Ectodermal cell (in vitro differentiated cells): ENCODE measurements at regions not wholly inside any gene's neighbourhood (a gene's known extent, or its start where the extent isn't known, plus 50 kb on each side); places are given as distances from the start of the nearest gene placed in this dataset.

Experiments
- H3K27ac ChIP-seq: 2 replicates; pipeline ENCODE4 v1.7.0; 2013; ENCODE audit warnings: mild to moderate bottlenecking, low read depth, low read length; ENCODE audit not compliant: insufficient read depth, poor library complexity, severe bottlenecking
- H3K27me3 ChIP-seq: 2 replicates; pipeline ENCODE4 v1.7.0; 2013; ENCODE audit warnings: mild to moderate bottlenecking, low read length; ENCODE audit not compliant: insufficient read depth, control insufficient read depth, poor library complexity, severe bottlenecking
- H3K36me3 ChIP-seq: one replicate; pipeline ENCODE4 v1.7.0; 2013; ENCODE audit warnings: low read length; ENCODE audit not compliant: control insufficient read depth, insufficient read depth
- H3K4me1 ChIP-seq: one replicate; pipeline ENCODE4 v1.7.0; 2013; ENCODE audit warnings: low read length; ENCODE audit not compliant: control insufficient read depth, insufficient read depth
- H3K4me3 ChIP-seq: 2 replicates; pipeline ENCODE4 v1.7.0; 2013; ENCODE audit warnings: low read depth, low read length, control low read depth; ENCODE audit not compliant: insufficient read depth
- H3K9me3 ChIP-seq: 2 replicates; pipeline ENCODE4 v1.7.0; 2013; ENCODE audit warnings: mild to moderate bottlenecking, low read length, moderate library complexity; ENCODE audit not compliant: control insufficient read depth
- WGBS, 2 experiments: methylation state at CpG; one replicate each; pipeline ENCODE4 v1.1.7; 2013; ENCODE audit warnings: missing lambda C conversion rate in 2 of 2; 5-methylcytosine and 5-hydroxymethylcytosine counted together

- H3K9me3 ChIP-seq: no peaks in the 10 kb centered on the region
- H3K27me3 ChIP-seq: no peaks in the 10 kb centered on the region
- H3K4me3 ChIP-seq: no peak overlapping the region
- no peaks in the 10 kb centered on the region for H3K4me1 ChIP-seq
- H3K27ac ChIP-seq: no peak overlapping the region
- no peaks in the 10 kb centered on the region for H3K36me3 ChIP-seq
- 95 to 96% methylated on average over 7 of the region's 7 CpGs for WGBS, 2 experiments
These were observed 171.3 kb upstream of the CRY1 start for GRCh38 chr12:107264667-107265066.

- Histone ChIP-seq H3K4me1 (no peaks in the 10 kb centered on the region), H3K27me3 (no peaks in the 10 kb centered on the region), H3K27ac (no peak overlapping the region), H3K9me3 (no peaks in the 10 kb centered on the region), H3K36me3 (no peaks in the 10 kb centered on the region), H3K4me3 (no peak overlapping the region)
- WGBS, 2 experiments: 82 to 88% methylated on average over 1 of the region's 1 CpG
These were observed 174.3 kb upstream of the CRY1 start for GRCh38 chr12:107267604-107268003.

GRCh38 chr12:107271523-107271922 is 178.2 kb upstream of the CRY1 start:
- Histone ChIP-seq H3K9me3 (no peaks in the 10 kb centered on the region), H3K4me3 (no peak overlapping the region), H3K36me3 (no peaks in the 10 kb centered on the region), H3K4me1 (no peaks in the 10 kb centered on the region), H3K27me3 (no peaks in the 10 kb centered on the region), H3K27ac (no peak overlapping the region)
- 97 to 100% methylated on average over 2 of the region's 2 CpGs for WGBS, 2 experiments

- H3K36me3 ChIP-seq: no peaks in the 10 kb centered on the region
- H3K27me3 ChIP-seq: no peaks in the 10 kb centered on the region
- WGBS, 2 experiments: no CpG with 5 or more reads among the region's 1 CpG
These were observed 182.2 kb upstream of the CRY1 start for GRCh38 chr12:107275530-107275929.

GRCh38 chr12:107277855-107278254 is 184.5 kb upstream of the CRY1 start:
- Histone ChIP-seq H3K36me3 (no peaks in the 10 kb centered on the region), H3K27ac (no peak overlapping the region), H3K4me3 (no peak overlapping the region), H3K9me3 (peaks cover 4% of the 10 kb centered on the region), H3K27me3 (no peaks in the 10 kb centered on the region), H3K4me1 (no peaks in the 10 kb centered on the region)
- 96 to 100% methylated on average over 1 of the region's 1 CpG for WGBS, 2 experiments

More at GRCh38 chr12:107275530-107275929, 182.2 kb upstream of the CRY1 start:
- Histone ChIP-seq H3K4me3 (no peak overlapping the region), H3K4me1 (no peaks in the 10 kb centered on the region), H3K27ac (no peak overlapping the region), H3K9me3 (peaks cover 4% of the 10 kb centered on the region)

- H3K4me3 ChIP-seq: no peak overlapping the region
- no peaks in the 10 kb centered on the region for H3K4me1 ChIP-seq
- 90 to 91% methylated on average over 1 of the region's 1 CpG for WGBS, 2 experiments
- H3K27me3 ChIP-seq: no peaks in the 10 kb centered on the region
- H3K36me3 ChIP-seq: no peaks in the 10 kb centered on the region
- no peak overlapping the region for H3K27ac ChIP-seq
- peaks cover 4% of the 10 kb centered on the region for H3K9me3 ChIP-seq
These were observed 189.3 kb upstream of the CRY1 start for GRCh38 chr12:107282628-107283027.

GRCh38 chr12:107283652-107284051 is 190.3 kb upstream of the CRY1 start:
- peaks cover 4% of the 10 kb centered on the region for H3K9me3 ChIP-seq
- H3K4me3 ChIP-seq: no peak overlapping the region
- 91 to 97% methylated on average over 4 of the region's 4 CpGs for WGBS, 2 experiments
- no peak overlapping the region for H3K27ac ChIP-seq
- no peaks in the 10 kb centered on the region for H3K36me3 ChIP-seq
- no peaks in the 10 kb centered on the region for H3K4me1 ChIP-seq
- no peaks in the 10 kb centered on the region for H3K27me3 ChIP-seq

GRCh38 chr12:107284692-107285091 is 191.3 kb upstream of the CRY1 start:
- Histone ChIP-seq H3K4me3 (no peak overlapping the region), H3K9me3 (no peaks in the 10 kb centered on the region), H3K4me1 (no peaks in the 10 kb centered on the region), H3K27me3 (no peaks in the 10 kb centered on the region), H3K36me3 (no peaks in the 10 kb centered on the region), H3K27ac (no peak overlapping the region)
- 95 to 98% methylated on average over 2 of the region's 2 CpGs for WGBS, 2 experiments

- H3K36me3 ChIP-seq: no peaks in the 10 kb centered on the region
- no peak overlapping the region for H3K4me3 ChIP-seq
- no peaks in the 10 kb centered on the region for H3K27me3 ChIP-seq
- H3K27ac ChIP-seq: no peak overlapping the region
- no peaks in the 10 kb centered on the region for H3K9me3 ChIP-seq
- no peaks in the 10 kb centered on the region for H3K4me1 ChIP-seq
- 93 to 96% methylated on average over 8 to 11 of the region's 11 CpGs for WGBS, 2 experiments
These were observed 194.4 kb upstream of the CRY1 start for GRCh38 chr12:107287436-107288413.

GRCh38 chr12:107288414-107289127 is 195.2 kb upstream of the CRY1 start:
- H3K4me3 ChIP-seq: no peak overlapping the region
- WGBS, 2 experiments: 89 to 92% methylated on average over 13 to 15 of the region's 15 CpGs
- no peak overlapping the region for H3K27ac ChIP-seq
- H3K4me1 ChIP-seq: no peaks in the 10 kb centered on the region
- H3K27me3 ChIP-seq: no peaks in the 10 kb centered on the region
- H3K36me3 ChIP-seq: no peaks in the 10 kb centered on the region
- no peaks in the 10 kb centered on the region for H3K9me3 ChIP-seq
